Stimulated activated CD4-positive, alpha-beta T cell treated with anti-CD3 and anti-CD28 coated beads, Interleukin-12 subunit alpha, Interleukin-12 subunit beta, amount 100 ng/mL, for 4 hours (primary cell): ENCODE measurements at regions not wholly inside any gene's neighbourhood (a gene's known extent, or its start where the extent isn't known, plus 50 kb on each side); places are given as distances from the start of the nearest gene placed in this dataset.

Experiments used
- DNase-seq: peaks from one replicate; pipeline ENCODE4 v3.0.0-alpha.2; 2020

DNA sequence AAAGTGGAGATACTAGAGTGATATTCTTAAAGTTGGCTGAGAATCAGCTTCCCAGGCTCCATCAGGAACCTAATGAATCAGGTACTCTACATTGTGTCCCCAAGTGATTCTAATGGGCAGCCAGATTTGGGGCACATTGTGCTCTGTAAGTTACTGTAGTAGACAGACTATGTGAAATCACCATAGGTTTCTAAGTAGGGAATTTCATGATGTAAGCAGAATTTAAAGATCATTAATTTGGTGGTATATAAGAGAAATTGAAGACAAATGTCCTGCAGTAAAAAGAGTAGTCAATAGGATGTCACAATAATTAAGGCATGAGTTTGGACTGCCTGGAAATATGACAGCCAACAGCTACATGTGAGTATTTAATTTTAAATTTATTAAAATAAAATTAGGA, 602.4 kb upstream of the ACVR2A start:
- DNase-seq: no peak

GRCh38 chr2:147236601-147237000, 608.2 kb upstream of the ACVR2A start:
- no peak for DNase-seq

DNA sequence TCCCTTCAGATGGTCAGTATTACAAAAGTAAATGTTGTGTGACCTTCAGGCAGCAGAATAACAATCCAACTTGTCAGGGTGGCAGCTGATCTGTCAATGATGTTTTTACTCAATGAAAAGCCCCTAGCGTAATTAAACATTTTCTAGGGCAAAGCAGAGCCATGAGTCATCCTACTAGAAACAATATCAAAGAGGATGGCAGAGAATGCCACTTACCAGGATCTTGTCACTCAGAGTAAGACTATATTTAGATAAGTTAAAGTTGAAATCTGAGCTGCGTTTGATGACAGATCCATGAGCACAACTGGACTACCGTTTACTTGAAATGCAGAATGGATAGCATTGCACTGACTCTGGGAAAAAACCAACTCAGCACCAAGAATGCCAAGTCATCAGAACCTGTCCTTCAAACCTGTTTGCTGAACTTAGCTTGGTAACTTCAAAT, 612.6 kb upstream of the ACVR2A start:
- DNase-seq: no peak

DNA sequence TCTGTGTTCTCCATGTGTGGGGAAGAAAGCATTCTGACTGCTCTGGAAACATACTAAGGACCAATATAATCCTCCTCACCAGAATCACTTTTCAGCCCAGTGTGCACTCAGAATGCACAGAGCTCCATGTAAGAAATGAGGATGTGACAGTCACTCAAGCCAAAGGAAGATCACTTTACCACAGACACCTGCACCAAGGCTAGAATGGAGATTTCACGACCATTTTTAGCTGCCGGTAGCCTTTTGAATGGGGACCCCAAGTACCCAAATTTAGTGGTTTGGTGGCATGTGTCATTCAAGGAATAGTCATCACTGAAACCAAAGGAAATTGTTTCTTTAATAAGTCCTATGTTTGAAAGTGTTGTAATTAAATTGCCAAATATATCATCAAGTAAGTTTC, 613.2 kb upstream of the ACVR2A start:
- no peak for DNase-seq

DNA sequence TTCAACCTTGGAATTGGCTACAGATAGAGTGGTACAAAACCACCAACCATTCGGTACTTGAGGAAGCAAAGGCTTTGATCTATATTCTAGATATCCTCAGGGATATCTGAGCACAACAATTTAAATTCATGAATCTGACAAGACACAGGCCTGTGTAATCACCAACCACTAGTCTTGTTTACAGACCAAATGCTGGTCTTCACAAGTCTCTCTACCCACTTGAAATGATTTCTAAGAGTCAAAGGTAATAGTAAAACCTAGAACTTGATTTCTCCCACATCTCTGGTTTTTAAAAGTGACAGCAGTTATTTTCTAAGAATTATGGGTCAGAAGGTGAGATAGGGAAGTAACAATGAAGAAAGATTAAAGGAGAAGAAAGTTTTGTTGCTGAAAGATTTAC, 613.7 kb upstream of the ACVR2A start:
- DNase-seq: no peak

- no peak for DNase-seq
Observed at GRCh38 chr2:147227313-147227712, 617.5 kb upstream of the ACVR2A start.

DNA sequence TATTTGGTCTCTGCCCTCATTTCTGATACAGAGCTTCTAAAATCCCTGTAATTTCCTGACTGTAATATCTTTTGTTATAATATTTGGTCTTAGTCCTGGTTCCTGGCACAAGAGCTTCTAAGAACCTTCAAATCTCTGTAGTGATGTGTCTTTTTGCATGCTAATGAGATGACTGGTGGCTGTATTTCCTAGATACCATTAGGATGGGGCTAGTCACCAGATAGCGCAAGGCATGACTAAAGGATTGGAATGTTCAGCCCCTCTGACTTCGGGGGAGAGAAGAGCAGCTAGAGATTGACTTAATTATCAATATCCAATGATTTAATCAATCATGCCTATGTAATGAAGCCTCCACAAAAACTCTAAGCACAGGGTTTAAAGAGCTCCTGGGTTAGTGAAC, 620.8 kb upstream of the ACVR2A start:
- no peak for DNase-seq

DNA sequence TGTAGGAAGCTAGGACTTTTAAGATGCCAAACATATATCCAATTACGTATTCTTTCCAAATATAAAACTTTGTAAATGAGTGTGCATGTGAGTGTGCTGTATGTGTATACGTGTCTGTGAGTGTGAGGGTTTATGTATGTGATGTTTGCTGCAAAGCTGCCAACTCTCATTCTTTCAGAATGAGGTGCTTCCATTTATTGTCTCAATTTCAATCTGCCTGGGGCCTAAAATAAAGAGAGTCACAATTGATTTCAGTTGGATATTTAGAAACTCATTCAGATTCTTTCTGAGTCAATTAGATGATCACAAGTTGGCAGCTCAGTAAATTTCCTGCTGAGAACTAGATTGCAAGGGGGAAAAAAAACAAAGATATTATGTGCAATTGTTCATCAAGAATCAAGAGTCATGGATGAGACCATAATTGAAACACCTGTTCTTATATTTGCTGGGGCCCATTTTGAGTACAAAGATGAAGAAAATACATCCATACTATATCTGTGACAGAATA, 621.2 kb upstream of the ACVR2A start:
- no peak for DNase-seq

DNA sequence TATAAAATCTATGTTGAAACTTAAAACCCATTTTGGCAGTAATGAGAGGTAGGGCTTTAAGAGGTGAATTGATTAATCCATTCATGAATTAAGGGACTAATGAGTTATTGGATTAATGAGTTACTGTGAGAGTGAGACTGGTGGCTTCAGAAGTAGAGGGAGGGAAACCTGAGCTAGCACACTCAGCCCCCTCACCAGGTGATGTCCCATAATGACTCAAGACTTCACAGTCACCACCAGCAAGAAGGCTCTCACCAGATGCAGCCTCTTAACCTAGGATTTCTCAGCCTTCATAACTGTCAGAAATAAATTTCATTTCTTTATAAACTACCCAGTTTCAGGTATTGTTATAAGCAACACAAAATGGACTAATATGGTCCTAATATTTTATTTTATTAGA, 621.7 kb upstream of the ACVR2A start:
- DNase-seq: no peak

DNA sequence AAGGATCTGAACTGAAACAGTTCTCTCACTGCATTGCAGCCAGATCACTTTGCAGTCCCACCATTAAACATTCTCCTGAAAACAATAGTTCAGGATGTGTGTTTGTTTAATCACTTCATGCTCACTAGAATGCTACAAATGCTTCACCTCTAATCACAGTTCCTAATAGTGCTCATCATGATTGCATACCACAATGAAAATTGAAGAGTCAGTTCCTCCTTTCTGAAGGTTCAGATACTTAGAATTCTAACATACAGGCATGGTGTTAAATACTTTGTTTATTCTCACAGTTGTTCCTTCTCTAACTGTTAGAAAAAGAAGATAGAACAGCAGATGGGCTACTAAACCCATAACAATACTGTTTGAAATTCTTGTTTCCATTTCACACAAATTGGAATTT, 622.3 kb upstream of the ACVR2A start:
- no peak for DNase-seq

DNA sequence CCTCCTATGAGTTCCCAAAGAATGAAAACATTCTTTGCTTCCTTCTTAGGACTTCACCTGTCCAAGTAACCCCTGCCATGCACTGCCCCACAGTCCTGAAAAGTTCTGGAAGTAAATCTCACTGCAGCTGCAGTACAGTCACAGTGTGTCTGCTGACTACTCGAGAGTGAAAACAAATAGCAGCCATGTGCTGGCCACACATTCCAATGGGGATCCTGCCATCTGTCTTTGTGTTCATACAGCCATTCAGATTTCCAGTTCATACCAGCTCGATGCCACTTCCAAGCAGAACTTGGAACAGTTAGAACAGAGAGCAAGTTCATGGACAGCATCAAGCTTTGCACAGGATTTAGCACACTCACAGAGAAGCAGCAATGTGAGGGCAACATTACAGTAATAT, 629.9 kb upstream of the ACVR2A start:
- DNase-seq: no peak

DNA sequence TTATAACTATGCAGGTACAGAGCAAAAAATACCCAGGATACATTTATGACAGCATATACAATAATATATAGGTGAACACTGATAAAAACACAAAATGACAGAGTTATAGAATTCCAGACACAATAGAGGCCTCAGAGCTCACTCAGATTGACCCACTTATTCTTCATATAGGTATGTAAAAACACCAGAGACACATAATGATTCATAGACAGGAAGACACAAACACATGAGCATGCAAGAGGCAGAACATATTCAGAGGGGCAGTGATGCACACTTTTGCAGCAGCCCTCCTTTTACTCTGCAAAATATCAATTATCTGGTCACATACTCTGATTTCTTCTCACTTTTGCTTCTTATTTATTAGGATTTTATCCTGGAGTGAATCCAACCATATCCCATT, 633.3 kb upstream of the ACVR2A start:
- DNase-seq: no peak

GRCh38 chr2:147204102-147204501, 640.7 kb upstream of the ACVR2A start:
- DNase-seq: no peak

DNA sequence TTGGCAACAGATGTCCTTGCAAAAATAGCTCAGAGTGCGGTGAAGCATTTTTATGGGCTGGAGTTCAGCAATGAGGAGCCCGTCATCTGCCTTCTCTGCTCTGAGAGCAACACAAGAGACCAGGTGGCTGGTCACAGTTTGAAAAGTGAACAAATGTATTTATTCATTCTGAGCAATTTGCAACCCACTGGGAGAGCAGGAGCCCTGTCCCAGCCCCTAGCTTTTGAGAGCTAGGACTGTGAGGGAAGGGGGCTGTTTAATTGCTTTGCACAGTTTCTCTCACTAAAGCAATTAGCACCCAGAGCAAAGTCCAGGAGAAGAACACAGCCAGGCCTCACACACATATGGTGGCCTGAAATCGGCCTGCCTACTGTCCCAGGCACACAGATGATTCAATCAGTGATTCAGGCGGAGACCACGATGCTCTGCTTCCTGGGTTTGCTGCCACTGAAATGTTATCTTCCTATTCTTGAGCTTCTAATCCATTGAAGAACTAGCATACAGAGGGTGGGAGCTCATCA, 646.1 kb upstream of the ACVR2A start:
- no peak for DNase-seq

DNA sequence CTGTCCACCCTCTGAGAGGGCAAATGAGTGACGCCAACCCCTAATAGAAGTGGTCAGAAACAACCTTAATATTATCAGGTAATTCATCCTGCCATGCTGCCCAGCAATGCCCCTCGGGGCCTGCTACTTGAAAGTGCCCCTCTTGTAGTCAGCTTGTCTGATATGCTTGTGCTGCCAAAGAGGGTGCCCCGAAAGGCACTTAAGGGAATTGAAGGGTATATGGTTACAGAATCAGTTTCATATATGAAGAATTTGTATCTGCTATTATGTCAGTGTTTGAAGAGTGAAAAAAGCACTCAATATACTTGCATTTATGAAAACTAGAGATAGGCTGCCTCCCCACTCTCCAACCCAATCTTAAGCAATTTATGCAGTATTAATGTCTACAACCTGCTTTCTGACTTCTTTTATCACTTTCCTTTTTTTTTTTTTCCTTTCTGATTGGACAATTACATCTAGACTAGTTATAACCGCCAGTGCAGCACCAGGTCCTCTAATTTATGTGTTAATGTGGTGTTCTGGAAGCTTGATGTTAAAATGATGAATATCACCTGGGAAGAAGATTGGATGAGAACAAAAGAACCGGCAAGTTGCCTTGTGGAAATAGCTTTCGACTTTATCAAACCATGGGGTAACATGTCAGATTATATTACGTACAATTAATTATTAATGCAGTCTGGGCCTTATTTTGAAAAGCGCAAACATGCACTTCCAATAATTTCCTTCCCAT, 646.9 kb upstream of the ACVR2A start:
- DNase-seq: no peak

- DNase-seq: peak; percentile 32
Observed at GRCh38 chr2:147182260-147182659, 662.6 kb upstream of the ACVR2A start.

DNA sequence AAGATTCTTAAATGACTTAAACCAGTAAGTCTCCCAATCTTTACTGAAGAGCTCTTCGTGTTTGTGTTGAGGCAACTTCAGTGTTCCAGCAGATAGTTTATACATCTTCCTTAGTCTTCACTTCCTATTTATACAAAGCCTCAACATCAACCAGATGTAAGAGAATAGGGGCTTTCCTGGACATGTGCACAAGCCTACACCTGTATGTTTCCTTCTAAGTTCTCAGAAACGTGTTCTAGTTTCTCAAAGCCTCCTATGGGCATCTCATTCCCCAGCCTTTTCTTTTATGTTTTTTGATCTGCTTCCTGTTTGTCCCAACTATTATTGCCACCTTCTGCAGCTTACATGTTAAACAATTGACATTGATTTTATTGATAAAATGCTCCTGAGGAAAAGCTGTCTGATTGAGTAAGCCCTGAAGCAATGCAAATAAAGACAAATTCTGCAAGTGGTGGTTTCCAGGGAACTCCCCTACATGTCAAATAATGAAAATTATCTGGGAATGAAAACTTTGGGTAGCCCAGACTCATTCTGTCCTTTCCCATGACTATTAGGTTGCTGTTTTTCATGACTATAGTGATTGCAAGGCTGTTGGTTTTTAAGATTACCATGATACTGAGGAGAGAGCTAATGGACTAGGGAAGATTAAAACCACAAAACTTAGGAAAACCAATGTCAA, 663.3 kb upstream of the ACVR2A start:
- DNase-seq: no peak

DNA sequence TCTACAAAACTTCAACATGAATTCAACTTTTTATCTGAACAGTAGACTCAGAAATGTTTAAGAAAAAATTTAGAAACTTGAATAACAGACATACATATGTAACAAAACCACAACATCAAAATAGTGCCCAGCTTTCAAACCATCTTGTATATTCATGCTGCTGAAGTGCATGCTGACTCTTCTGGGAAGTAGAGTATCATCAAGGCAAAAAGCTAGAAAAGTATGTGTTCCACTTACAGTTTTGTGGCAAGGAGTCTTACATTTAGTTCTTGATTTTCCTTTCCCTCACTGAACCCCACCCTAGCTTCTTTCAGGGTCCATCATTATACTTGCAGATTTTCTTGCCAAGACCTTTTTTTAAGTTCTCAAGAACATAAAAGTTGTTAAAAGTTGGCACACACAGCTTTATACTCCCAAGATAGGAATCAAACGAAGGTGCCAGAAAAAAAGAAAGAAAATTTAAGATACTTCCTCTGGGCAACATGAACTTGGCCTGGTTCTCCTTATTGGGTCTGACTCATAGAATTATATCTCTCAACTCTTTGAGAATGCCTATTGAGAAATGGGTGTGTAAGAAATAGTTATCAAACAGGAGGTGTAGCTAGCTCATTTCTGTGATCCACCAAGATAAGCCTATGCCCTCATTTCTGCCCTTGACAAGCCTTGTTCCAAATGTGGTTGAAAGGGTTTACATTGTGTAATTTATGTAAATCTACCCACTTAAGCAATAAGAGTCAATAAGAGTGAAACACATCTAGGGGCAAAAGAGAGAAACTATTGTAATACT, 667.6 kb upstream of the ACVR2A start:
- DNase-seq: no peak

DNA sequence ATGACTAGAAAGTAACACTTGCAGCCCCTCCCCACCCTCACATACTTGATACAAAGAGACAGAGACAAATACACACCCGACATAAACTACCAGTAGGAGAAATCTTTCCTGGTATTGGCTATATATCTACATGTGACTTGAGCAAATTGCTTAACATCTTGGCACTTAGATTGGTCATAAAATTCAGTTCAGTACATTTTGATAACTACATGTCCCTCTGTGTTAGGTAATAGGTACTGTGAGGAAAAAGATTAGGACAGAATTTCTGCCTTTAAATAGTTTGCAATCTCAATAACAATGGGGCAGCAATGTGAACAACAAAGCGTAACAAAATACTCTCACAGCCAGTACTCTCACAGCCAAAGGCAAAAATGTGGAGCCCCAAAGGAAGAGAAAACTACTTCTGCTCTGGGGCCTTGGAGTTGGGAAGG, 670.0 kb upstream of the ACVR2A start:
- DNase-seq: no peak

GRCh38 chr2:147173798-147174197, 671.0 kb upstream of the ACVR2A start:
- no peak for DNase-seq

GRCh38 chr2:147173189-147173581, 671.6 kb upstream of the ACVR2A start:
- DNase-seq: no peak

DNA sequence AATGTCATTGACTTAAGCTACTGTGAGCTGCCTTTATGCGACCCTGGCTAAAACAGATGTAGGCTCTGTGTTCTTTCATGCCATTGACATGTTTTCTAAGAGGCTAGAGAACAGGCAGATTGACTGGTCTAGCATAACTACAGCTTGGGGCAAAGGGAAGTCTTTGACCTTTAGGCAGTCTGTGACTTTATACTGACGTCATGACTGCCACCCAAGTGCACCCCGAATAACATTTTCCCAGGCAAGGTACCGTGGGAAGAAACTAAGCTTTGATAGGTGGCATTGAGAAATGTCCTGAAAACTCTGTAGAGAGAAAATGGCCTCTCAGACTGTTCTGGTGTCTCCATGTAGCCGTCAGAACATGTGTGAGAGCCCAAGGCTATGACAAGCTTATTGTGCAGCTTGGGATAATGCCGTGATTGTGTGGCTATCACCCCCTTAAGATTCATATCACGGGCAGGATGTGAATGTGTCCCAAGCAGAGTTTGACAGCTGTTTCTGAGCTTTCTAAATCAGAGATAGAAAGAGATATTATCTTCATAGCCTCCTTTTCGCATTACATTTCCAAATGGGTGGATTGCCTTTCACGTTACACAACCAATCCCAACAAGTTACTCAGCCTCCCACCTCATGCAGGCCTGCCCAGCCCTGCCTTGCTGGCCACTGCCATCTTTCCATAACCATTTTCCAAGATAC, 672.2 kb upstream of the ACVR2A start:
- no peak for DNase-seq

GRCh38 chr2:147171941-147172340, 672.9 kb upstream of the ACVR2A start:
- no peak for DNase-seq
